ENCODE measurements at regions not wholly inside any gene's neighbourhood (a gene's known extent, or its start where the extent isn't known, plus 50 kb on each side); places are given as distances from the start of the nearest gene placed in this dataset.
"Not testable (repeated sequence)": the region's sequence is repeated elsewhere in the genome, so short reads cannot be mapped to it uniquely, and the experiment has no call there.

- DNase-seq, result no peak
Observed at GRCh38 chrX:39418731-39419638, 617.7 kb downstream of the MID1IP1 start.

- DNase-seq, result no peak
Observed at GRCh38 chrX:39421006-39421405, 619.7 kb downstream of the MID1IP1 start.

DNA sequence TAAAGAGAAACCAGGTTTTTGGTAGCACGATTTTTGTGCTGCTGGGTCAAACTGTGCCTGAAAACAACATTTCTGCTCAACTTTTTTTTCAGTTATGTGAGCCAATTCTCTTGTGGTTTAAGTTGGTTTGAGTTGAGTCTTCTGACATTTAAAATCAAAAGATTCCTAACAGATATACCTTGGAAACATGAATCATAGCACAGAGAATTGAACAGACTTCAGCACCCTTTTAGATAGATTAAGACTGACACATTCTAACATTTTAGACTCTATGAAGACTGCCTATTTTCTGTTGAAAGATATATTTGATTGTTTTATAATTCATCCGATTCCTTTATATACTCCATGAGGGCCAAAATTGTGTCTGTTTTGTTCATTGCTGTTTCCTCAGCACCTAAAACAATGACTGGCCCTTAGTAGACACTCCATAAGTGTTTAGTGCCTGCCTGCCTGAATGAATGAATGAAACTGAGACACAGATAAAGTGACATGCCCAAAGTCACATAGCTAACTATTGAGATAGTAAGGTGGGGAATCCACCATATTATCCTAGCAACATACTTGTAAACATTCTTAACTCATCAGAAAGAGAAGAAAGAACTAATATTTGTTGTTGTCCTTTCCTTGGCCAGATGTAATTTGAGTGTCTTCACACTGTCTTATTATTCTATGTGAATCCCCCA is 624.0 kb downstream of the MID1IP1 start:
- DNase-seq, result no peak

DNA sequence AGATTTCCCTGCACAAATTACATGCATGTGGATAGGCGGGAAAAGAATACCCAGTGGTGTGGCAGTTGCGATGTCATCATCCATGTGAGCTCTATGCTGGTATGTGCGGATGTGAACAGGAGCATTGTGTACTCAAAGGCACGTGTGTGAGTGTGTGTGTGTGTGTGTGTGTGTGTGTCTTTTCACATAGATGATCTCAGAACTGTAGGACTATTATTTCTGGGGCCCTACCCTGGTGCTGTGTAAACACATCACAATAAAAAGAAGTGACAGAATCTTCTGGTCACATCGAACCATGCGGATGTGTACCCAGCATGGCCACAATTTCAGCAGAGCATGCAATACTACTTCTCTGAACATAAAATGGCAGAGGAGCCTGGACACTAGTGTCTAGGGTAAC is 624.8 kb downstream of the MID1IP1 start:
- no peak for DNase-seq

DNA sequence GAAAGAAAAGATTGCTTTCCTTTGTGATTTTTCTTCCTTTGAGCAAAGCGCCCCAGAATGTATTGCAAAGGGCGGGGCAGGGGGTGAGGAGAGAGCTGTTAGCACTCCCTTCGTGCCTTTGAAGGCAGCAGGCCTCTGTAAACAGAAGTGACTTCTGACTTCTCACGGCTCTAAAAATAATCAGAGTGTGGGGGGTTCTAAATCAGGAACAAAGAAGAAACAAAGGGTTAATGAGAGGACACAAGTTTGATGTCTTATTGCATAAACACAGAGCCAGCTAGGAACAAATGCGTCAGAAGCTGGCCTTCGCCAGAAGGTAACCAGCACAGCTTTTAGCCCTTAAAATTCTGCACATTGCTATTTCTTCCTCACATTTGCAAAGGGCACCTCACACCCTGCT is 626.2 kb downstream of the MID1IP1 start:
- no peak for DNase-seq

GRCh38 chrX:39427906-39428305 is 626.6 kb downstream of the MID1IP1 start:
- DNase-seq, result no peak

GRCh38 chrX:39430551-39430950 is 629.3 kb downstream of the MID1IP1 start:
- DNase-seq, result no peak

DNA sequence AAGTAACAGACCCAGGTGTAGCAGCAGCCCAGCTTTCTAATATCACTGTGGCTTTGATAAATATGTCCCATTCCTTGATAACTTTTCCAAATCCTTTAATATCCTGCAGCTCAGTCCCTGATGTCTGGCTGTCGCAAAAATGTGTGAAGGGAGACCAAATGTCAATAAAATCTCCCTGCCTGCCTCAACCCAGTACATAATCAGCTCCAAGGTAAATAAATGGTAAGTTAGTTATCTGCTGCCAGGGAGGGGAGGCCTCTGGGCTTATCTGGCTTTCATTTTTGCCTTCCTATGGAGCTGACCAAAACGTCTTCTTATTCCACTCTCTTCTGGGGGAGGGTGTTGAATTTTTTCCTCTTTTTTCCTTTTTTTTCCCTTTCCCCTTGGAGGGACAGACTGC is 630.6 kb downstream of the MID1IP1 start:
- DNase-seq, result no peak

DNA sequence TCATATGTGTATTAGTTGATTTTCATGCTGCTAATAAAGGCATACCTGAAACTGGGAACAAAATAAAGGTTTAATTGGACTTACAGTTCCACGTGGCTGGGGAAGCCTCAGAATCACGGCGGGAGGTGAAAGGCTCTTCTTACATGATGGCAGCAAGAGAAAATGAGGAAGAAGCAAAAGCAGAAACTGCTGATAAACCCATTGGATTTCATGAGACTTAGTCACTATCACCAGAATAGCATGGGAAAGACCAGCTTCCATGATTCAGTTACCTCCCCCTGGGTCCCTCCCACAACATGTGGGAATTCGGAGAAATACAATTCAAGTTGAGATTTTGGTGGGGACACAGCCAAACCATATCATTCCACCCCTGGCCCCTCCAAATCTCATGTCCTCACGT is 633.4 kb downstream of the MID1IP1 start:
- DNase-seq, result not testable (repeated sequence)

GRCh38 chrX:39436538-39436937 is 635.3 kb downstream of the MID1IP1 start:
- peak; percentile 19 to 28 for DNase-seq

DNA sequence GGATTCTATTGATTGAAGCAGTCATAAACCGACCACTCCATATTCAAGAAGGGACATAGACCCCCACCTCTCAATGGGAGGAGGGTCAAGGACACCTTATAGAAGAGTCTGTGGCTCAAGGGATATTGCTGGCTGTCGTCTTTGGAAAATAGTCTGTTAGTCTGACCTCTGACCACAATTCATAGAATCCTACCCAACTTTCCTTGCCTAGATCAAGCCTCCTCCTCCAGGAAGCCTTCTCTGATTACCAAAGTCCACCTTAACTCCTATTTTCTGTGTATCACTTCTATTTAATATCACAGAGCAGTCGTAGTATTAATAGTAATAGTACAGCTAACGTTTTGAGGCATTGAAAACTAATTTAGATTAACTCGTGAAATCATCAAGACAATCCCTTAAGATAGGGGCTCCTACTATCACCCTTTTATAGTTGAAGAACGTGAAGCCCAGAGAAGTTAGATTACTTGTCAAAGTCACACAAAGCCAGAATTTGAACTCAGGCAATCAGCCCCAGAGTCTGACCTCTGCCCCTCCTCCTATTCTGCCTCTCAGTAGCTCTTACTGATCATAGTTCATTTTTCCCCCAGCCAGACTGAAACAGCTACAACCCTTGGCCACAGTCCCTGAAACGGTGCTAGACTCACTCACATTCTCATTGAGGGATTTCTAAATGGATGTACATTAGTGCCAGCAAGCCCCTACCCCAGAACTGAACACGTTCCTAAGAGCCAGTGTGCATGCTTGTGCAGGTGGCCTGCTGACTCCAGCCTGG is 636.6 kb downstream of the MID1IP1 start:
- no peak for DNase-seq

- DNase-seq, result no peak
Observed at GRCh38 chrX:39438603-39439602, 637.6 kb downstream of the MID1IP1 start.

GRCh38 chrX:39439906-39440798 is 638.9 kb downstream of the MID1IP1 start:
- no peak for DNase-seq

DNA sequence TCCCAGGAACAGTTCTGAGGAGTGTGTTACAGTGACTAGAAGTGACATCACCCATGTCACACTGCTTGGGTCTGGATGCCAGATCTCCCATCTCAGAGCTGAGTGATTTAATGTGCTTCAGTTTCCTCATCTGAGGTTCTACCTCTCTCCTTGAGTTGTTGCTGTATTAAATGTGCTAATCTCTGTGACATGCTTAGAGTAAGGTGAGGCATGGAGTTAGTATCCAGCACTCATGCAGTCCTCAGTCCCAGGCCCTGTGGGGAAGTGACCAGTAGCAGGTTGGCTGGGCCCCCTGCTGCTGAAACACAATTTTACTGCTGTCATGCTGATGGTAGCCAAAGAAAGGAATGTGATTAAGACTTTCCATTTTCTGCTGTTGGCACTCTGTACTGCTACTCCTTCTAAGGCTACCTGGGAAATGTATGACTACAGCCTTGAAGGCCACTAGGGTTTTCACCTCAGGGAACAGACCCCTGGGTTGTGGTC is 639.6 kb downstream of the MID1IP1 start:
- DNase-seq, result no peak

DNA sequence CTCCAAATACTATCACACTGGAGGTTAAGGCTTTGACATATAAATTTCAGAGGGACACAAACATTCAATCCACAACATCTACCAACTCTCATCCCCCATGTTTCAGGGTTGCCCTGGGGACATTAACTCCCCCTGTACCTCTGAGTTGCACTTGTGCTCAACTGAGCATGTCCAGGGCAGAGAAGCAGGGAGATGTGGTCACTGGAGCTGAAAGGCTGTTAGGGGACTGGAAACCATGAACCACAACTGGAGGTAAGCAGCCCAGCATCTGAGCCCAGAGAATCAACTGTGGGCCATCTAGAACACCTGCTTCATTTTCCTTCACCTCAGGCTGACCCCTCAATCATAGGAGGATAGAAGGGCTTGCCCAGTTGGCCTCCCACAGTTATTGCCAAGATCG is 641.1 kb downstream of the MID1IP1 start:
- no peak for DNase-seq

DNA sequence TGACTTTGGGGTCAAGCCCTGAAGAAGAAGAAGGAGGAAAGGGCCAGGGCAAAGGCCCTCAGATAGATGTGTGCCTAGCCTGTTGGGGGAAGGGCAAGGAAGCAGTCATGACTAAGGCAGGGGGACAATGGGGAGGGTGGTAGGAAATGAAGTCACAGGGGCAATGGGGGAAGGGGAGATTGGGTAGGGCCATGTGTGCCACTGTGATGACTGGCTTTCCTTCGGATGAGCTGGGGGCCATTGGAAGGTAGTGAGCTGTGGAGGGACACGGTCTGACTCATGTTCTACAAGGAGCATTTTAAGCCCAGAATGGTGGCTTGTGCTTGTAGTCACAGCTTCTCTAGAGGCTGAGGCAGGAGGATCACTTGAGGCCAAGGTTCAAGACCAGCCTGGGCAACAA is 642.0 kb downstream of the MID1IP1 start:
- no peak for DNase-seq

DNA sequence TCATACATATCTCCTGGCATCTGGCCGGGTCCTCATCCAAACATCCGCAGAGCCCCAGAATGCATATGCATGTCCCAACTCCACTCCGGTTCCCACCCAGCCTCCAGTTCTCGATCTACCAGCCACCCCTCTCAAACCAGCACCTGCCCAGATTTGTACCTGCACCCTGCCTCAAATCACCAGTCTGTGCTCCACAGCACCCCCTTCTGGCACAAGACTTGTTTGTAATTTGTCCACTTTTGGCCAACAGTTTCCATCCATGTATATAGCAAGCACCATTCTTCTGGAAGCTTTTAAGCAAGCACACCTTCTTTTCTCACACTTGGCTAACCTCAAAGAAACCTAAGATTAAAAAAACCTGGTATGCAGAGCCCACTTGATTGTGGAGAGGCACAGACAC is 644.1 kb downstream of the MID1IP1 start:
- no peak for DNase-seq

DNA sequence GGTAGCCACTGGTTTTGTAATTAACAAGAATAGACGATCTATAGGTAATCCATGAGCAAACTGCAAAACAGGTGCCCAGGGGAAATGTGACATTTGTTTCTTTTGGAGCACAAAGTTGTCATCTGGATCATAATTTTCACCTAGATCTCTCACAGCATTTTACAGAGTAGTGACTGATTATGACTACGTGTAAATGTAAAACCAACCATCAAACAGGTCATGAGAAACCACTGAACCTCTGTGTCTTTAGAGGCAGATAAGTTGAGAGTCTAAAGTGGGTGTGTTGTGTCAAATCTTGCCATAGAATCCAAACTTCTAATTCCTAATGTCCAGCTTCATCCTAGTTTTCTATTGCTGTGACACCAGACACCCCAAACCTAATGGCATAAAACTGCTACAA is 648.1 kb downstream of the MID1IP1 start:
- no peak for DNase-seq

- DNase-seq, result no peak
Observed at GRCh38 chrX:39450234-39450977, 647.4 kb downstream of the BCOR start.

DNA sequence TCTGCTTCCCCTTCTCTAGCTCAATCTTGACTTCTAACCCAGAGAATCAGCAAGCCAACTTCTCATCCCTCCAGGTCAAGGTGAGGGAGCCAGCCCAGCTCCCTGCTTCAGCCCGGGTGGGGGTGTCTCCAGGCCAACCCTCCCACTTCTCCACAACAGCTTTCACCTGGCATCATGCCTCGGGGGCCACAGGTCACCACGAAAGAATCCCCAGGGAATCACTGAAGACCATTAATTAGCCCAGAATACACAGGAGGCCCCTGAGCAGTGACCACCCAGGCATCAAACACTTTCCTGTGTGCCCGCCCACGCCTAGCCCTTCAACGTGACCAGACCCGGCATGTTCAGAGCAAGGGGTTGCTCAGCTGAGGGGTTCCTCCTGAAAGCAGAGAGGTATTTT is 646.7 kb downstream of the BCOR start:
- DNase-seq, result no peak
